ENCODE measurements at regions not wholly inside any gene's neighbourhood (a gene's known extent, or its start where the extent isn't known, plus 50 kb on each side); places are given as distances from the start of the nearest gene placed in this dataset.

GRCh38 chr14:32022938-32023466 lies 54.1 kb upstream of the ARHGAP5 start:
- TF ChIP-seq EZH2phosphoT487 (IDR thresholded peaks at IDR 0.05; ENCODE audit: borderline replicate concordance), result no peak
- no peak for TF ChIP-seq CTCF (conservative IDR thresholded peaks at IDR 0.05; ENCODE audit: low read length)
